ENCODE measurements at regions not wholly inside any gene's neighbourhood (a gene's known extent, or its start where the extent isn't known, plus 50 kb on each side); places are given as distances from the start of the nearest gene placed in this dataset.

DNA sequence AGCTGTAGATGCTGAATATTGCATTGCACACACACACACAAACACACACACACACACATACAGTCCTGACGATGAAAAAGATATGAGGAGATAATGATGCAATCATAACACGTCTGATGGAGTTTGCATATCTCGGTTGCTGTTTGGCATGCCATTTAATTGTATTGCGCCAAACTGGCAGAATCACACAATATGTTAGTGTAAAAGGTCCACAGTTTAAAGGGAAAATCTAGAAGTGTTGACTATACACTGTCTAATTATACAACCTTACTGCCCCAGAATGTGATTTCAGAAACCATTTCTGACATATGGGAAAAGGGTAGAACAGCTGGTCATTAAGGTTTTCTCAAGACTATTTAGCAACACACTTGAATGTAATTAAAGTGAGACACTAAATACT, 123.7 kb upstream of the PROX1 start:
- H3K4me3 Mint-ChIP-seq = no peak overlapping the region
- no peak overlapping the region for H3K27ac Mint-ChIP-seq
- no peaks in the 10 kb centered on the region; the same call in 1 of the 2 replicates for H3K27me3 Mint-ChIP-seq (ENCODE audit: low read depth)
- no peaks in the 10 kb centered on the region for H3K9me3 Mint-ChIP-seq
- ATAC-seq = no peak
- H3K4me1 Mint-ChIP-seq = 0 out of 2 replicates have a peak, but pooled peaks cover 1% of the 10 kb centered on the region
- CTCF ChIA-PET = no interaction called here
- POLR2A ChIA-PET = no interaction called here
- no peaks in the 10 kb centered on the region for H3K36me3 Mint-ChIP-seq
- no peak for DNase-seq (ENCODE audit: low spot score)
- TF ChIP-seq, protein P1, sequence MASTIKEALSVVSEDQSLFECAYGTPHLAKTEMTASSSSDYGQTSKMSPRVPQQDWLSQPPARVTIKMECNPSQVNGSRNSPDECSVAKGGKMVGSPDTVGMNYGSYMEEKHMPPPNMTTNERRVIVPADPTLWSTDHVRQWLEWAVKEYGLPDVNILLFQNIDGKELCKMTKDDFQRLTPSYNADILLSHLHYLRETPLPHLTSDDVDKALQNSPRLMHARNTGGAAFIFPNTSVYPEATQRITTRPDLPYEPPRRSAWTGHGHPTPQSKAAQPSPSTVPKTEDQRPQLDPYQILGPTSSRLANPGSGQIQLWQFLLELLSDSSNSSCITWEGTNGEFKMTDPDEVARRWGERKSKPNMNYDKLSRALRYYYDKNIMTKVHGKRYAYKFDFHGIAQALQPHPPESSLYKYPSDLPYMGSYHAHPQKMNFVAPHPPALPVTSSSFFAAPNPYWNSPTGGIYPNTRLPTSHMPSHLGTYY (CRISPR knock-in tag; IDR thresholded peaks at IDR 0.05) = no peak
- no peak for TF ChIP-seq HMGA2 (CRISPR knock-in tag; IDR thresholded peaks at IDR 0.05)
- TF ChIP-seq, protein P2, sequence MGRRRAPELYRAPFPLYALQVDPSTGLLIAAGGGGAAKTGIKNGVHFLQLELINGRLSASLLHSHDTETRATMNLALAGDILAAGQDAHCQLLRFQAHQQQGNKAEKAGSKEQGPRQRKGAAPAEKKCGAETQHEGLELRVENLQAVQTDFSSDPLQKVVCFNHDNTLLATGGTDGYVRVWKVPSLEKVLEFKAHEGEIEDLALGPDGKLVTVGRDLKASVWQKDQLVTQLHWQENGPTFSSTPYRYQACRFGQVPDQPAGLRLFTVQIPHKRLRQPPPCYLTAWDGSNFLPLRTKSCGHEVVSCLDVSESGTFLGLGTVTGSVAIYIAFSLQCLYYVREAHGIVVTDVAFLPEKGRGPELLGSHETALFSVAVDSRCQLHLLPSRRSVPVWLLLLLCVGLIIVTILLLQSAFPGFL (CRISPR knock-in tag; IDR thresholded peaks at IDR 0.05; ENCODE audit: borderline replicate concordance) = no peak

DNA sequence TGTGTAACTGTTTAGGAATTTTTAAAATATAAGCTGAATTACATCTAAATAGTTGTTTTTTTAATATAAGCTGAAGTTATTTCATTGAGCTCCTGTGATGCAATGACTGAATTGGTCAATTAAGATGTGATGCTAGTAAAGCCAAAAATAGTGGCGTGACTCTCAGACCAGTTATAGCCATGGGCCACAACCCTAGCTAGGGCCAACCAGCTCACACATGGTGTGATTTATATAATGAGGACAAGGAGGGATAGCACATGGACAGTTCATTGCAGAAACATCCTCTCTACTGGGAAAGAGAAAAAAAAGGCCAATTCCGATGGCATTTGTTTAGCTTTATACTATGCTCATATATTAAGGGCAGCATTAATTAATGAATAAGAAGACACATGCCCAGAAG, 119.3 kb upstream of the PROX1 start:
- no peak for DNase-seq (ENCODE audit: low spot score)
- ATAC-seq = no peak
- H3K9me3 Mint-ChIP-seq = no peaks in the 10 kb centered on the region
- no peaks in the 10 kb centered on the region; the same call in 1 of the 2 replicates for H3K27me3 Mint-ChIP-seq (ENCODE audit: low read depth)
- no peaks in the 10 kb centered on the region for H3K4me1 Mint-ChIP-seq
- ChIA-PET POLR2A (no interaction called here), CTCF (no interaction called here)
- TF ChIP-seq ZNF219 (CRISPR knock-in tag; IDR thresholded peaks at IDR 0.05; ENCODE audit: borderline replicate concordance) (no peak), ELF4 (CRISPR knock-in tag; IDR thresholded peaks at IDR 0.05; ENCODE audit: low read depth) (no peak), ATF1 (CRISPR knock-in tag; IDR thresholded peaks at IDR 0.05) (no peak), ZNF423 (CRISPR knock-in tag; IDR thresholded peaks at IDR 0.05) (no peak)
- TF ChIP-seq, protein P3, sequence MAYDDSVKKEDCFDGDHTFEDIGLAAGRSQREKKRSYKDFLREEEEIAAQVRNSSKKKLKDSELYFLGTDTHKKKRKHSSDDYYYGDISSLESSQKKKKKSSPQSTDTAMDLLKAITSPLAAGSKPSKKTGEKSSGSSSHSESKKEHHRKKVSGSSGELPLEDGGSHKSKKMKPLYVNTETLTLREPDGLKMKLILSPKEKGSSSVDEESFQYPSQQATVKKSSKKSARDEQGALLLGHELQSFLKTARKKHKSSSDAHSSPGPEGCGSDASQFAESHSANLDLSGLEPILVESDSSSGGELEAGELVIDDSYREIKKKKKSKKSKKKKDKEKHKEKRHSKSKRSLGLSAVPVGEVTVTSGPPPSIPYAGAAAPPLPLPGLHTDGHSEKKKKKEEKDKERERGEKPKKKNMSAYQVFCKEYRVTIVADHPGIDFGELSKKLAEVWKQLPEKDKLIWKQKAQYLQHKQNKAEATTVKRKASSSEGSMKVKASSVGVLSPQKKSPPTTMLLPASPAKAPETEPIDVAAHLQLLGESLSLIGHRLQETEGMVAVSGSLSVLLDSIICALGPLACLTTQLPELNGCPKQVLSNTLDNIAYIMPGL (CRISPR knock-in tag; IDR thresholded peaks at IDR 0.05) = no peak
- TF ChIP-seq, protein P4, sequence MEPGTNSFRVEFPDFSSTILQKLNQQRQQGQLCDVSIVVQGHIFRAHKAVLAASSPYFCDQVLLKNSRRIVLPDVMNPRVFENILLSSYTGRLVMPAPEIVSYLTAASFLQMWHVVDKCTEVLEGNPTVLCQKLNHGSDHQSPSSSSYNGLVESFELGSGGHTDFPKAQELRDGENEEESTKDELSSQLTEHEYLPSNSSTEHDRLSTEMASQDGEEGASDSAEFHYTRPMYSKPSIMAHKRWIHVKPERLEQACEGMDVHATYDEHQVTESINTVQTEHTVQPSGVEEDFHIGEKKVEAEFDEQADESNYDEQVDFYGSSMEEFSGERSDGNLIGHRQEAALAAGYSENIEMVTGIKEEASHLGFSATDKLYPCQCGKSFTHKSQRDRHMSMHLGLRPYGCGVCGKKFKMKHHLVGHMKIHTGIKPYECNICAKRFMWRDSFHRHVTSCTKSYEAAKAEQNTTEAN (CRISPR knock-in tag; IDR thresholded peaks at IDR 0.05) = no peak
- no peak overlapping the region for H3K4me3 Mint-ChIP-seq
- no peaks in the 10 kb centered on the region for H3K36me3 Mint-ChIP-seq
- H3K27ac Mint-ChIP-seq = no peak overlapping the region

DNA sequence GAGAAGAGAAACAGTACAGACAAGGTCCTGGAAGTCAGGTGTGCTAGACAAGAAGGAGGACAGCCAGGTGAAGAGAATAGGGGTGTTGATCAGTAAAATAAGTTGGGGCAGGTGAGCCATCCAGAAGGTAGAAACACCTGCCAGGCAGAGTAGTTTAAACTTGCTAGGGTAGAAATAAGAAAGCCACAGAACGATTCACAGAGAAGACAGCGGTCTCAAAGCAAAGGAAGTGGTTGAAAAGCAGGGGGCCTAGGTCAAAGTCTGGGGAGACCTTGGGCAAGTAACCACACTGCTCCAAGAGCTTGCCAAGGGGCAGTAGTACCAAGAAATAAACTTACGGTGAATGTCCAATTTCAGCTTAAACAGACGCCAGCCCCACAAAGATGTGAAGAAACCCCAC, 116.6 kb upstream of the PROX1 start:
- Mint-ChIP-seq H3K36me3 (no peaks in the 10 kb centered on the region), H3K4me1 (no peaks in the 10 kb centered on the region), H3K4me3 (no peak overlapping the region), H3K27ac (no peak overlapping the region), H3K9me3 (no peaks in the 10 kb centered on the region), H3K27me3 (ENCODE audit: low read depth) (no peaks in the 10 kb centered on the region; the same call in 1 of the 2 replicates)
- ATAC-seq (no peak), DNase-seq (ENCODE audit: low spot score) (no peak)
- CTCF ChIA-PET = no interaction called here
- POLR2A ChIA-PET = no interaction called here
- TF ChIP-seq, protein P5, sequence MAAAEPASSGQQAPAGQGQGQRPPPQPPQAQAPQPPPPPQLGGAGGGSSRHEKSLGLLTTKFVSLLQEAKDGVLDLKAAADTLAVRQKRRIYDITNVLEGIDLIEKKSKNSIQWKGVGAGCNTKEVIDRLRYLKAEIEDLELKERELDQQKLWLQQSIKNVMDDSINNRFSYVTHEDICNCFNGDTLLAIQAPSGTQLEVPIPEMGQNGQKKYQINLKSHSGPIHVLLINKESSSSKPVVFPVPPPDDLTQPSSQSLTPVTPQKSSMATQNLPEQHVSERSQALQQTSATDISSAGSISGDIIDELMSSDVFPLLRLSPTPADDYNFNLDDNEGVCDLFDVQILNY (CRISPR knock-in tag; IDR thresholded peaks at IDR 0.05) = no peak
- TF ChIP-seq EMX1 (CRISPR knock-in tag; IDR thresholded peaks at IDR 0.05) (no peak), RELA (CRISPR knock-in tag; IDR thresholded peaks at IDR 0.05; ENCODE audit: borderline replicate concordance) (no peak), ETV6 (CRISPR knock-in tag; IDR thresholded peaks at IDR 0.05) (no peak), IRF2 (CRISPR knock-in tag; IDR thresholded peaks at IDR 0.05; ENCODE audit: borderline replicate concordance, low read depth) (no peak), NR2C2 (CRISPR knock-in tag; IDR thresholded peaks at IDR 0.05) (no peak)
- TF ChIP-seq, protein P6, sequence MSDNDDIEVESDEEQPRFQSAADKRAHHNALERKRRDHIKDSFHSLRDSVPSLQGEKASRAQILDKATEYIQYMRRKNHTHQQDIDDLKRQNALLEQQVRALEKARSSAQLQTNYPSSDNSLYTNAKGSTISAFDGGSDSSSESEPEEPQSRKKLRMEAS (CRISPR knock-in tag; IDR thresholded peaks at IDR 0.05) = no peak
